ENCODE measurements at regions not wholly inside any gene's neighbourhood (a gene's known extent, or its start where the extent isn't known, plus 50 kb on each side); places are given as distances from the start of the nearest gene placed in this dataset.
"Not testable (repeated sequence)": the region's sequence is repeated elsewhere in the genome, so short reads cannot be mapped to it uniquely, and the experiment has no call there.

GRCh38 chr3:103510760-103511159, 1075.9 kb downstream of the ZPLD1 start:
- DNase-seq (ENCODE audit: low read depth, low spot score) = no peak
- in situ Hi-C loops (cut with HindIII; ENCODE audit: low pct_unique_long_range_greater_than_20kb, low sequenced_read_pairs) = no loop called here

- DNase-seq (ENCODE audit: low read depth, low spot score) = no peak
- in situ Hi-C loops (cut with HindIII; ENCODE audit: low pct_unique_long_range_greater_than_20kb, low sequenced_read_pairs) = no loop called here
These were observed 1077.1 kb downstream of the ZPLD1 start for GRCh38 chr3:103511891-103512290.

GRCh38 chr3:103512595-103512994, 1077.8 kb downstream of the ZPLD1 start:
- in situ Hi-C loops (cut with HindIII; ENCODE audit: low pct_unique_long_range_greater_than_20kb, low sequenced_read_pairs) = no loop called here
- no peak for DNase-seq (ENCODE audit: low read depth, low spot score)

- DNase-seq (ENCODE audit: low read depth, low spot score) = no peak
- in situ Hi-C loops (cut with HindIII; ENCODE audit: low pct_unique_long_range_greater_than_20kb, low sequenced_read_pairs) = no loop called here
These were observed 1078.2 kb downstream of the ZPLD1 start for GRCh38 chr3:103513003-103513402.

GRCh38 chr3:103515116-103515515, 1080.3 kb downstream of the ZPLD1 start:
- DNase-seq (ENCODE audit: low read depth, low spot score) = no peak
- in situ Hi-C loops (cut with HindIII; ENCODE audit: low pct_unique_long_range_greater_than_20kb, low sequenced_read_pairs) = no loop called here

- no peak for DNase-seq (ENCODE audit: low read depth, low spot score)
- in situ Hi-C loops (cut with HindIII; ENCODE audit: low pct_unique_long_range_greater_than_20kb, low sequenced_read_pairs) = no loop called here
These were observed 1082.1 kb downstream of the ZPLD1 start for GRCh38 chr3:103516950-103517349.

GRCh38 chr3:103531327-103531726, 1096.5 kb downstream of the ZPLD1 start:
- in situ Hi-C loops (cut with HindIII; ENCODE audit: low pct_unique_long_range_greater_than_20kb, low sequenced_read_pairs) = not testable (repeated sequence)

GRCh38 chr3:103532986-103533385, 1098.2 kb downstream of the ZPLD1 start:
- in situ Hi-C loops (cut with HindIII; ENCODE audit: low pct_unique_long_range_greater_than_20kb, low sequenced_read_pairs) = no loop called here
- DNase-seq (ENCODE audit: low read depth, low spot score) = no peak

More at GRCh38 chr3:103531327-103531726, 1096.5 kb downstream of the ZPLD1 start:
- not testable (repeated sequence) for DNase-seq (ENCODE audit: low read depth, low spot score)

- no peak for DNase-seq (ENCODE audit: low read depth, low spot score)
- in situ Hi-C loops (cut with HindIII; ENCODE audit: low pct_unique_long_range_greater_than_20kb, low sequenced_read_pairs) = no loop called here
These were observed 1119.6 kb downstream of the ZPLD1 start for GRCh38 chr3:103554451-103554850.

GRCh38 chr3:103564116-103564515, 1129.3 kb downstream of the ZPLD1 start:
- DNase-seq (ENCODE audit: low read depth, low spot score); in situ Hi-C loops (cut with HindIII; ENCODE audit: low pct_unique_long_range_greater_than_20kb, low sequenced_read_pairs): not testable (repeated sequence)

- no peak for DNase-seq (ENCODE audit: low read depth, low spot score)
- in situ Hi-C loops (cut with HindIII; ENCODE audit: low pct_unique_long_range_greater_than_20kb, low sequenced_read_pairs) = no loop called here
These were observed 1151.0 kb downstream of the ZPLD1 start for GRCh38 chr3:103585809-103586208.

GRCh38 chr3:103589770-103590169, 1155.0 kb downstream of the ZPLD1 start:
- DNase-seq (ENCODE audit: low read depth, low spot score) = no peak
- in situ Hi-C loops (cut with HindIII; ENCODE audit: low pct_unique_long_range_greater_than_20kb, low sequenced_read_pairs) = no loop called here

GRCh38 chr3:103600844-103601243, 1166.0 kb downstream of the ZPLD1 start:
- no peak for DNase-seq (ENCODE audit: low read depth, low spot score)
- in situ Hi-C loops (cut with HindIII; ENCODE audit: low pct_unique_long_range_greater_than_20kb, low sequenced_read_pairs) = no loop called here

GRCh38 chr3:103601666-103602065, 1166.9 kb downstream of the ZPLD1 start:
- no peak for DNase-seq (ENCODE audit: low read depth, low spot score)
- in situ Hi-C loops (cut with HindIII; ENCODE audit: low pct_unique_long_range_greater_than_20kb, low sequenced_read_pairs) = no loop called here

- in situ Hi-C loops (cut with HindIII; ENCODE audit: low pct_unique_long_range_greater_than_20kb, low sequenced_read_pairs) = no loop called here
- peak; percentile 4 for DNase-seq (ENCODE audit: low read depth, low spot score)
These were observed 1174.7 kb downstream of the ZPLD1 start for GRCh38 chr3:103609472-103609871.

GRCh38 chr3:103613397-103614156, 1178.8 kb downstream of the ZPLD1 start:
- in situ Hi-C loops (cut with HindIII; ENCODE audit: low pct_unique_long_range_greater_than_20kb, low sequenced_read_pairs) = no loop called here
- DNase-seq (ENCODE audit: low read depth, low spot score) = no peak

GRCh38 chr3:103614719-103615118, 1179.9 kb downstream of the ZPLD1 start:
- in situ Hi-C loops (cut with HindIII; ENCODE audit: low pct_unique_long_range_greater_than_20kb, low sequenced_read_pairs) = no loop called here
- DNase-seq (ENCODE audit: low read depth, low spot score) = no peak

GRCh38 chr3:103617961-103618360, 1183.1 kb downstream of the ZPLD1 start:
- no peak for DNase-seq (ENCODE audit: low read depth, low spot score)
- in situ Hi-C loops (cut with HindIII; ENCODE audit: low pct_unique_long_range_greater_than_20kb, low sequenced_read_pairs) = no loop called here

- in situ Hi-C loops (cut with HindIII; ENCODE audit: low pct_unique_long_range_greater_than_20kb, low sequenced_read_pairs) = no loop called here
These were observed 1189.5 kb downstream of the ZPLD1 start for GRCh38 chr3:103624271-103624670.

GRCh38 chr3:103629391-103629790, 1194.6 kb downstream of the ZPLD1 start:
- in situ Hi-C loops (cut with HindIII; ENCODE audit: low pct_unique_long_range_greater_than_20kb, low sequenced_read_pairs) = no loop called here
- no peak for DNase-seq (ENCODE audit: low read depth, low spot score)

More at GRCh38 chr3:103624271-103624670, 1189.5 kb downstream of the ZPLD1 start:
- no peak for DNase-seq (ENCODE audit: low read depth, low spot score)

Data from SK-MEL-5 (cell line).